ENCODE measurements at regions not wholly inside any gene's neighbourhood (a gene's known extent, or its start where the extent isn't known, plus 50 kb on each side); places are given as distances from the start of the nearest gene placed in this dataset.

- TF ChIP-seq ZNF570 (CRISPR knock-in tag; IDR thresholded peaks at IDR 0.05; ENCODE audit: borderline replicate concordance): no peak
- TF ChIP-seq STAT5B (CRISPR knock-in tag; IDR thresholded peaks at IDR 0.05): no peak
- TF ChIP-seq MBNL3 (CRISPR knock-in tag; conservative IDR thresholded peaks at IDR 0.05): no peak
These were observed 90.7 kb upstream of the KL start (continued) for GRCh38 chr13:32925506-32925905.

DNA sequence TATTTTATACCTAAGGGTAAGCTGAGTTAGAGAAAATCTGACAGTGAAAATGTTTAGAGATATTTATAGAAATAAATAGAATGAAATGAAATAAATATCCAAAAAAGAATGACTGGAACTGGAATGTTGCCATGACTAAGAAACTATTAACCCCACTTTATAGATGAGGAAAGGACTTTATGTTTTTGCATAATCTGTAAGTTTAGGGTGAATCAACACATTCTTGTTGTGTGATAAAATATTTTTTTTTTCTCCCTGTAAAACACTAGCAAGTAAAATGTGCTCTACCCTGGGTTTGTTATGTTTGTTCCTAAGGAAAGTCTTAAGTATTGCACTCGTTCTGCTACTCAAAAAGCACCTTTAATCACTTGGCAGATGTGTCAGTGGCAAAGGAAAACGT lies 83.8 kb upstream of the KL start:
- POLR2A ChIA-PET: no interaction called here

DNA sequence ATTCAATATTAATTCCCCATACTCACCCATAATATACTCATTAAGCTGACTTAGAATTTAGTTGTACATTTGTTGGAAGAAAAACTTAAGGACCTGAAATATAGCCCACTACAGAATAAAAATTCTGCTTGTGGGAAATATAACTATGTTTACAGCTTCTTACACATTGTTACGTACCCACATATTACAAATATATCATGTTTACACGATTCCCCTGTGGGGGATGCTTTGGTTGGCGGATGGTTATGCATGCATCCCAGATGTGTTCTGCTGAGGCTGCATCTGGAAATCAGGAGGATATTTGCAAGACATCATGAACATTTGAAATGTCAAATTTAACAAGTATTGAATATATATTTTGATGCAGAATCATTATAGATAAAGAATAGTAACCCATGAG lies 79.5 kb upstream of the KL start:
- H3K27ac ChIP-seq (ENCODE audit: extremely low read length, insufficient read depth, low read length): no peak overlapping the region
- no peak overlapping the region for H3K4me2 ChIP-seq (ENCODE audit: low read depth, low read length)
- 31% methylated on average over 3 of the region's 3 CpGs for WGBS (ENCODE audit: low lambda C conversion rate)
- intact Hi-C loops (cut with micrococcal nuclease; ENCODE audit: unreplicated experiment): no loop called here
- TF ChIP-seq RARA (CRISPR knock-in tag; IDR thresholded peaks at IDR 0.05) (no peak), KLF16 (CRISPR knock-in tag; IDR thresholded peaks at IDR 0.05) (no peak), ZNF567 (CRISPR knock-in tag; IDR thresholded peaks at IDR 0.05; ENCODE audit: borderline replicate concordance) (no peak), NFE2L2 (IDR thresholded peaks at IDR 0.05; ENCODE audit: low read length) (no peak), ZNF563 (CRISPR knock-in tag; IDR thresholded peaks at IDR 0.05) (no peak), ZNF761 (CRISPR knock-in tag; conservative IDR thresholded peaks at IDR 0.05) (no peak), NFAT5 (CRISPR knock-in tag; IDR thresholded peaks at IDR 0.05) (no peak), FOXA1 (IDR thresholded peaks at IDR 0.05) (no peak), FOXA1 (CRISPR knock-in tag; IDR thresholded peaks at IDR 0.05) (no peak)
- no peaks in the 10 kb centered on the region; the same call in 1 of the 2 replicates for H3K9me3 ChIP-seq (ENCODE audit: low read length)
- no peak overlapping the region for H3K4me3 ChIP-seq (replicated peaks in 1 of 3; ENCODE audit: insufficient read depth in 1 of 3, low read depth in 2 of 3, low read length in 3 of 3)
- no TSS peak for BruUV-seq (replicated peaks)
- H3K79me2 ChIP-seq (ENCODE audit: insufficient read depth, low read length): no peaks in the 10 kb centered on the region
- POLR2A ChIA-PET: no interaction called here
- no peak for ATAC-seq
- H3K4me1 ChIP-seq (ENCODE audit: insufficient read depth, low read length): no peaks in the 10 kb centered on the region
- no peak for DNase-seq (ENCODE audit: low spot score)
- no peak overlapping the region for H2AFZ ChIP-seq (ENCODE audit: low read length)
- no peak for FAIRE-seq
- no peaks in the 10 kb centered on the region for H3K36me3 ChIP-seq (replicated peaks in 1 of 2; ENCODE audit: control insufficient read depth in 1 of 2, insufficient read depth in 2 of 2, low read length in 2 of 2)
- H3K9ac ChIP-seq (ENCODE audit: insufficient read depth, low read depth, low read length): no peak overlapping the region
- CTCF ChIA-PET (ENCODE audit: low intra/inter-chr PET ratio, low total read pairs): no interaction called here
- H4K20me1 ChIP-seq (ENCODE audit: insufficient read depth, low read length): no peaks in the 10 kb centered on the region
- H3K27me3 ChIP-seq (ENCODE audit: control insufficient read depth in 1 of 2, insufficient read depth in 2 of 2, low read length in 2 of 2): 0 out of 5 replicates have a peak, but pooled peaks cover 0 to 1% of the 10 kb centered on the region in 2 experiments
- in situ Hi-C loops (cut with HindIII; ENCODE audit: extremely low pct_ligation_motif_present, low pct_unique_long_range_greater_than_20kb): no loop called here

More for the DNA sequence above, 83.8 kb upstream of the KL start:
- no peak for DNase-seq (ENCODE audit: low spot score)
- in situ Hi-C loops (cut with HindIII; ENCODE audit: extremely low pct_ligation_motif_present, low pct_unique_long_range_greater_than_20kb): no loop called here
- FAIRE-seq: no peak
- Histone ChIP-seq H3K9ac (ENCODE audit: insufficient read depth, low read depth, low read length) (no peak overlapping the region), H3K9me3 (ENCODE audit: low read length) (no peaks in the 10 kb centered on the region; the same call in 1 of the 2 replicates), H3K27ac (ENCODE audit: extremely low read length, insufficient read depth, low read length) (no peak overlapping the region), H3K27me3 (ENCODE audit: control insufficient read depth in 1 of 2, insufficient read depth in 2 of 2, low read length in 2 of 2) (no peaks in the 10 kb centered on the region), H2AFZ (ENCODE audit: low read length) (no peak overlapping the region), H3K4me3 (replicated peaks in 1 of 3; ENCODE audit: insufficient read depth in 1 of 3, low read depth in 2 of 3, low read length in 3 of 3) (no peak overlapping the region), H3K4me2 (ENCODE audit: low read depth, low read length) (no peak overlapping the region), H3K79me2 (ENCODE audit: insufficient read depth, low read length) (no peaks in the 10 kb centered on the region), H3K4me1 (ENCODE audit: insufficient read depth, low read length) (no peaks in the 10 kb centered on the region), H4K20me1 (ENCODE audit: insufficient read depth, low read length) (no peaks in the 10 kb centered on the region), H3K36me3 (replicated peaks in 1 of 2; ENCODE audit: control insufficient read depth in 1 of 2, insufficient read depth in 2 of 2, low read length in 2 of 2) (no peaks in the 10 kb centered on the region)
- intact Hi-C loops (cut with micrococcal nuclease; ENCODE audit: unreplicated experiment): no loop called here
- WGBS (ENCODE audit: low lambda C conversion rate): 4% methylated on average over 2 of the region's 2 CpGs
- CTCF ChIA-PET (ENCODE audit: low intra/inter-chr PET ratio, low total read pairs): no interaction called here
- TF ChIP-seq ZNF451 (CRISPR knock-in tag; IDR thresholded peaks at IDR 0.05) (no peak), PAWR (CRISPR knock-in tag; IDR thresholded peaks at IDR 0.05; ENCODE audit: borderline replicate concordance) (no peak), ZNF10 (CRISPR knock-in tag; IDR thresholded peaks at IDR 0.05; ENCODE audit: borderline replicate concordance, low read depth) (no peak), HDAC2 (CRISPR knock-in tag; IDR thresholded peaks at IDR 0.05) (no peak), ZNF614 (CRISPR knock-in tag; IDR thresholded peaks at IDR 0.05; ENCODE audit: borderline replicate concordance) (no peak), EP300 (IDR thresholded peaks at IDR 0.05; ENCODE audit: low read depth in 2 of 2, low read length in 2 of 2) (no peak), EP300 (CRISPR knock-in tag; IDR thresholded peaks at IDR 0.05; ENCODE audit: borderline replicate concordance) (no peak), HOXA3 (CRISPR knock-in tag; IDR thresholded peaks at IDR 0.05) (no peak), SP4 (CRISPR knock-in tag; IDR thresholded peaks at IDR 0.05) (no peak), ZNF878 (CRISPR knock-in tag; IDR thresholded peaks at IDR 0.05) (no peak)
- BruUV-seq (replicated peaks): no TSS peak
- no peak for ATAC-seq

Data from HepG2 (cell line).